Cardiac fibroblast (primary cell): ENCODE measurements at regions not wholly inside any gene's neighbourhood (a gene's known extent, or its start where the extent isn't known, plus 50 kb on each side); places are given as distances from the start of the nearest gene placed in this dataset.

ENCODE experiments used
- DNase-seq, 2 donors: peaks; one replicate each; pipeline versions ENCODE4 v3.0.0 to v3.0.0-alpha.2; 2010; ENCODE audit warnings: low read depth in 2 of 2
- H3K4me3 ChIP-seq, 2 donors: replicated peaks in 1 of 2; 1 replicate in 1 of 2; 2 replicates in 1 of 2; pipeline ENCODE4 v1.5.1; 2011; ENCODE audit warnings: low read depth in 2 of 2, low read length in 2 of 2, mild to moderate bottlenecking in 2 of 2, moderate library complexity in 1 of 2
- CTCF ChIP-seq: IDR thresholded peaks from one replicate; pipeline ENCODE4 v1.5.1; 2011; ENCODE audit warnings: low read depth, mild to moderate bottlenecking, low read length, inconsistent platforms

- no peak overlapping the region for H3K4me3 ChIP-seq
- DNase-seq = no peak
- TF ChIP-seq CTCF = no peak
These were observed 337.1 kb upstream of the MPDZ start for GRCh38 chr9:13616491-13617035.

- DNase-seq = no peak
- no peak overlapping the region for H3K4me3 ChIP-seq
- TF ChIP-seq CTCF = no peak
These were observed 336.4 kb upstream of the MPDZ start for GRCh38 chr9:13615660-13616490.

- H3K4me3 ChIP-seq = no peak overlapping the region
- no peak for DNase-seq
- no peak for TF ChIP-seq CTCF
These were observed 334.6 kb upstream of the MPDZ start for GRCh38 chr9:13614060-13614459.

- TF ChIP-seq CTCF = no peak
- DNase-seq = no peak
- no peak overlapping the region for H3K4me3 ChIP-seq
These were observed 333.8 kb upstream of the MPDZ start for GRCh38 chr9:13613296-13613695.

GRCh38 chr9:13608451-13608850 is 329.0 kb upstream of the MPDZ start:
- no peak overlapping the region for H3K4me3 ChIP-seq
- no peak for DNase-seq
- TF ChIP-seq CTCF = no peak

GRCh38 chr9:13607481-13608441 is 328.3 kb upstream of the MPDZ start:
- H3K4me3 ChIP-seq = no peak overlapping the region
- peak in 1 of 2 donors; percentile 18 for DNase-seq
- no peak for TF ChIP-seq CTCF
